DMS 273 treated with DMSO at 0.1 percent for 48 hours (cell line): ENCODE measurements at regions not wholly inside any gene's neighbourhood (a gene's known extent, or its start where the extent isn't known, plus 50 kb on each side); places are given as distances from the start of the nearest gene placed in this dataset.
"Not testable (repeated sequence)": the region's sequence is repeated elsewhere in the genome, so short reads cannot be mapped to it uniquely, and the experiment has no call there.

Experiments used
- DNase-seq: peaks from one replicate; lab custom pipeline; 2025; lab: John Stamatoyannopoulos, UW

- DNase-seq: no peak
Measured at GRCh38 chrX:124717537-124717936, 371.2 kb downstream of the SH2D1A start.

DNA sequence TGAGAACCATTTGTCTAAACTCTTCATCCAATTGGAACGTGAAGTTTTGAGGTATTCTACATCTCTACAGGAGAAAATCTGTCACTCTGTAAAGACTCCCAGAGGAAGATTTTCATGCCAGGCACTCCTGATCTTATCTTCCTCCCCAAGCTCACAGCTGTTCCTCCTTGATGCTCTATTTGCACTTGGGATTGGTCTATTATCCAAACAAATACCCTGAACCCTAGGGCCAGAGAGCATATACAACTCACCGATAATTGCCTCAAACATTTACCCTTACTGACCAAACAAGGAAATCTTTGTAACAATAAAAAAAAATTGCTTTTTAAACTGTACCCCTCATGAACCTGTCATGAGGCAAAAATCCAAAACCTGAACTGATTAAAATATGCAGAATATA, 372.7 kb downstream of the SH2D1A start:
- peak; percentile 1 for DNase-seq

- DNase-seq: no peak
Measured at GRCh38 chrX:124720532-124720931, 374.2 kb downstream of the SH2D1A start.

DNA sequence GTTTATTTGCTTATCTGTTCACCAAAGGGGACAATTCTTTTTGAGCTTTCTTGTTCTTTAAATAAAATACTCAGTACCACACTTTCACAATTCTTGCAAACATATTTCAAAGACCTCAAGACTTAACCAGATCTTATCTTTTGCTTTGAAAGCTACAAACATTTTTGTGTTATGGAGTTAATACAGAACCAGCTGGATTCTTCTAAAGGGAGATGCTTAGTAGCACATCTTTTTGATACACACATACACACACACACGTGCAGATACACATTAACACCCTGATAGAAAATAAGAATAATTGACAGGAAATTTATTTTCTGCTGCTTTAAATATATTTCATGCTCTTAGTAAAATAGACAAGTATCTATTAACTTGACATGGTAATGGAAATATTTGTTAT, 379.1 kb downstream of the SH2D1A start:
- no peak for DNase-seq

DNA sequence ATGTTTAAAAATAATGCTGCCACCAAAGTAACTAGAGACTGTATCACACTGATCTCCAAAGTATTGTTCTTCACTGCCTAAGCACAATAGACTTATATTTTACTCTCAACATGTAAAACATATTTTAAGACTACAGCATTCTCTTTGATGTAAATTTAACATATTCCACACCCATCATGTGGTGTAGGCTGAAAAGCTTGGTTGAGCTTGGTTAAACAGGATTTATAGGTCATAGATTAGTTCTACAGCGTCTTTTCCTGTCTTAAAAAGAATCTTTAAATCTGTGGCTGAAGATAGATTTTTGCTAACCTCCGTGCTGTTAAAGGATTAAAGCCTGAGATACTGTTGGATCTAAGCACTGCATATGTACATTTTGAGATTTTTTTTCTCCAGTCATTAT, 379.9 kb downstream of the SH2D1A start:
- no peak for DNase-seq

GRCh38 chrX:124726881-124727280, 380.5 kb downstream of the SH2D1A start:
- DNase-seq: peak; percentile 21

- no peak for DNase-seq
Measured at GRCh38 chrX:124736553-124737270, 390.3 kb downstream of the SH2D1A start.

GRCh38 chrX:124737771-124738170, 391.4 kb downstream of the SH2D1A start:
- no peak for DNase-seq

DNA sequence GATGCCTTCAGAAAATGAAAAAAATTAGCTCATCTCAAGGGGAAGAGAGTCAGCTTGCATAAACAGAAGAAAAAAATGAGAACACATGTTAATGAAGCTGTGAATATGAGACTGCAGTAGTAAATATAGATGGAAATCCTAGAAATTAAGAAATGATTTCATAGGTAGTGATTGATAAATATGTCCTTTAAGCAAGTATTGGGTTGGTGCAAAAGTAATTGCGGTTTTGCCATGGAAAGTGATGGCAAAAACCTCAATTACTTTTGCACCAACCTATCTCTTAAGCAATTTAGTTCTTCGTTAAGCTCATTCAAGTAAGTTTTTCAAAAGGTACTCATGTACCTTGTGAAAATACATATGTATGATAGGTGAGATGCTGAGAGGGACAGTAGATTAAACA, 400.9 kb downstream of the SH2D1A start:
- no peak for DNase-seq

DNA sequence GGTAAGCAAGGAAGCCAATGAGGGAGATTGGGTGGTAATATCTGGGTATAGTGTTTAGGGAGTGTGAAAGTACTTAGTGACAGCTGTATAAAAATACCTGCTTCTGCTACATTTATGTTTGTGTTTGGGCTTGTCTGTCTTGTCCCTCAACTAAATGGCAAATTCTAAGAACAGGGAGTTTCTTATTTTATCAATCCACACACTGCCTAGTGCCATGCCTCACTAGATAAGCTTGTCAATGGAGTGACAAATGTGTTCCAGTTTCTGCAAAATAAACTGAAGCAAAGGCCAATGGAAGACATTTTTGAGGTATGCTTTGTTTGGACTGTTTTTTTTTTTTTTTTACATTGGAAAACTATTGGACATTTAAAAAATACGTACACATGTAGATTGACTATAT, 418.0 kb downstream of the SH2D1A start:
- no peak for DNase-seq

DNA sequence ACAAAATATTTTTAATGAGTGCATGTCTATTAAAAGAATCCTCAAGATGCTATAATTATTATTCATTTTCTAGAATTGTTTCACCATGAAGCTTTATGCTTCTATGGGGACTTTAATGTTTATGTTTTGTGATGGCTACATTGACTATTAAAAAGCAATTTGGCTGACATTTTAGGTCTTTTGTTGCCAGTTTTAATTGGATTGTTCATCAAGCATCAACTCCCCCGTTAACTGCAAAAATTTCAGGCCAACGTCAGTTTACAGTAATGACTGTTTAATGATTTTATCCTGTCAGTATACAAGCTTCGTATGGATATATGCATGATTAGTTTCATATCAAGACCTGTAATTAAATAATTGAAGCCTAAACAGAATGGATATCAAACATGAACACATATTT, 422.8 kb downstream of the SH2D1A start:
- no peak for DNase-seq

DNA sequence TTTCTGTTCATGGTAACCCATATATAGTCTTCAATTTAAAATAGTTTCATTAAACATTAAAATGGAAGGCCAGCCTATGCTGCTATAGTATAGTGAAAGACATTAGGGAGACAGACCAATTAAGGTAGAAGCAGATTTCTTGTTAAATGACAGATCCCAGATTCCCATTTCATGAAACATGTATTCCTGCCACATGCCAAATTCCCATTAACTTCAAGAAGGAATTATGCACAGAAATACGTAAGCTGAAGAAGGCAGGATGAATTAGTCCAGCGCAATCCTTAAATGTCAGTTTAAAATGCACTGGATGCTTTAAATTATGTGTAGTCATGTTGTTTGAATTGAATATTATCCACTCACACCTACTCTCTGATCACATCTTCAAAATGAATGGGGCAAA, 424.9 kb downstream of the SH2D1A start:
- DNase-seq: no peak

- DNase-seq: not testable (repeated sequence)
Measured at GRCh38 chrX:124788253-124788652, 441.9 kb downstream of the SH2D1A start.

GRCh38 chrX:124789874-124790273, 443.5 kb downstream of the SH2D1A start:
- DNase-seq: not testable (repeated sequence)

DNA sequence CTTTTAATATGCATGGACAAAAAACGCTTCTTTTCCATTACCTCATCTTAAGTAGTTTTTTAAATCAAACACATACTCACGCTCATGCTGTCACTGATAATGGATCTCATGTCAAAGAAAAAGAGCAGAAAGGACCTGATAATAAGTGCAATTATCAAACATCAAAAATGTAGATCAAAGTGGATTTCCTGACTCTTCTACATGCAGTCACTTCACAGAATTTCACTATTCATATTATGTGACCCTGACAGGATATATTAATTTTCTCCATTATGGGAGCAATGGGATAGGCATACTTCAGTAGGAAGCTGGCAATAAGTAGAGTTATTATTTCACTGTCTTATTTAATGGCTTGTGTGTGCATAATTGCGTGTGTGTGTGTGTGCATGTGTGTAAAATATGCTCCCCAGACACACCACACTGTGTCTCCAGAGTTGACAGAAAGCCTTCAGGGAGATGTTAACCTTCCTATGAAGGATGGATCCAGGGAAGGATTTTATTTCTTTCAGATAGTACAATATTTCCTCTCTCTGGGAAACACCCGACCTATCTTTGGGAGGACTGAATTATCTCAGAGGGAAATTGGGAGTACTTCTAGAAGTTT, 445.2 kb downstream of the SH2D1A start:
- DNase-seq: no peak

DNA sequence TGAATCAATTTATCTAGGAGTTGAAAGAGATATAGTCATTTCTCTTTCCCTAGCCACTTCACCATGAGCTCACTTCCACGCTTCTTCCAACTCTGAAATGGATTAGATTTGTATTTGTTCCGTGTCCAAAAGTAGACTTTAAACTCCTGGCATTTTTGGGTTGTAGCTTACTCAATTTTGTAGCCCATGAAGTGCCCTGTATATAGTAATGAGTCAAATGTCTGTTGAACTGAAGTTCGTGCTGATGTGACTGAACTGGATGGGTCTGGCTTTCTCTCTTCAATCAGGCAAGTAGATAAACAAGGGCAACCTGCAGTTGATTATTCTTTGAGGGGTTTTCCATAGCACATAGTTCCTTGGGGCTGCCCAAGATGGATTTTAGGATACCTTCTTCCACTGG, 450.6 kb downstream of the SH2D1A start:
- no peak for DNase-seq

GRCh38 chrX:124804962-124805361, 458.6 kb downstream of the SH2D1A start:
- no peak for DNase-seq

DNA sequence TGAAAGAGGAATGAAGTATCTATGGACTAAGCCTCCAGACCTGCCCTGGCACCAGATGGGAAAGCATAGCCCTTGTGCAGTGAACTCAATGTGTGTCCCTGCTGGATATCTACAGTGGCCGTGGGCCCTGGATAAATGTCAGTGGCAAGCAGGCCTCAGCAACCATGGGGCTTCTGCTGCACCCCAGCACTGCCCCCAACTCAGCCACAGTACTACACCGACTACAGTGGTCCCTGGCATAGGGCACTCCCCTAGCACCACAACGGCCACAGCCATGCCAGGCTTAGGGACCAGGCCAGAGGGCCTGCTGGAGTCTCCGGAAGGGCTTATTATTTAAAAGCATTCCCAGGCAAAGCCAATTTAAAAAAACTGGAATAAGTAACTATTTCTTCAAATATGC, 459.1 kb downstream of the SH2D1A start:
- DNase-seq: no peak

DNA sequence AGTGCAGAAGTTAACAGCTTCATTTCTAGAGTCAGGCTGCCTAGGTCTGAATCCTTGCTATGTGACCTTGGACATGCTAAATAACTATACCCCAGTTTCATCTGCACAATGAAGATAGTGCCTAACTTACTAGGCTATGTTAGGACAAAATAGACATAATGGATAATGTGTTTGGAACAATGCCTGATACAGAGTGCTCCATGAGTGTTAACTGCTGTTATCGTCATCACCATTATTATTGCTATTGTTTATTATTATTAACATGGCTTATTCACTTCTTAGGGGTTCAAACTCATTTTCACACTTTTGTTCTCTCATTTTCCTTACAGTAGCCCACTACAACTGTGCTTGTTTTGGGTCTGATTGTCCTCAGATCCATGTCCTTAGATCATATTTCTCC, 467.7 kb downstream of the SH2D1A start:
- DNase-seq: no peak

DNA sequence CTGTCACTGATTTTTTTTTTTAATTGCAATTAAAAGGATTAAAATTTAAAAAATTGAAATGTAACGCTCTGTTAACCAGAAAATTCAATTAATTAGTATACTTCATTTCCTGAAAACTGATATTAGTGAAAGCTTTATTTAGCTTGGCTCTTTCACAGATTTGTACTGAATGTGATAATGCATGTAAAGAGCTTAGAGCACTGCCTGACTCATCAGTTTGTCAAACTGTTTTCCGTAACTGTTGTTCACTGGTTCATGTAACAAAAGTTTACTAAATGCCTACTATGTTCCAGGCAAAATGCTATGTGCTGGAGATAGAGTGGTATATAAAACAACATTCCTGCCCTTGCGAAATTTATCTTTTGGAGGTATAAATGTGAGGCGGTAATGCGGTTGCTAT, 471.7 kb downstream of the SH2D1A start:
- no peak for DNase-seq

GRCh38 chrX:124818764-124819163, 472.4 kb downstream of the SH2D1A start:
- DNase-seq: no peak

DNA sequence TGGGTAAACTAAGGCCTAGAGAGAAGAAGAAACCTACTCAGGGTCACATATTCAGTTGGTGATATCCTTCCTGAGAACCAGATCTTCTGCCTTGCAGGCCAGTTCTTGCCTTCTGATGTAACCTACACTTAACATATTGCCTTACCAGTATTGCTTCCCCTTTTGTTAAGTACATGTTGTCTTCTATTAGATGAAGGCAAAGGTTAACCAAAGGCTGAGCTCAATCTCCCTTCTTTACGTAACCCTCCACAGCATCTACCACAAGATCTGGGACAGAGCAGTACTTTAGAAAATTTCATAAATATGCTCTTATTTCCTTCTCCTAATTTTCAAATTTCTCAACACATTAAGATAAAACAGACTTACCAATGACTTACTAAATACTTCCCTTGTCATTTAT, 474.4 kb downstream of the SH2D1A start:
- DNase-seq: no peak

- no peak for DNase-seq
Measured at GRCh38 chrX:124827258-124827845, 481.0 kb downstream of the SH2D1A start.

- no peak for DNase-seq
Measured at GRCh38 chrX:124829930-124830329, 483.6 kb downstream of the SH2D1A start.
